Esophagus muscularis mucosa (tissue), 4 donors: ENCODE measurements at regions not wholly inside any gene's neighbourhood (a gene's known extent, or its start where the extent isn't known, plus 50 kb on each side); places are given as distances from the start of the nearest gene placed in this dataset.

ENCODE experiments used
- DNase-seq: peaks from one replicate; pipeline ENCODE4 v3.0.0-alpha.2; 2017; ENCODE audit errors: extremely low spot score
- H3K27ac ChIP-seq, 4 donors: fragments of 200-600 bp; sonication (generic); replicated peaks in 1 of 4; 1 replicate in 3 of 4; 2 replicates in 1 of 4; pipeline ENCODE4 v1.5.1; 2016 to 2019; ENCODE audit warnings: mild to moderate bottlenecking in 1 of 4
- H3K27me3 ChIP-seq, 4 donors: fragments of 200-600 bp; sonication (generic); one replicate each; pipeline versions ENCODE4 v1.5.1 to v1.6.0; 2016 to 2019
- H3K36me3 ChIP-seq, 4 donors: fragments of 200-600 bp; sonication (generic); one replicate each; pipeline ENCODE4 v1.5.1; 2016 to 2019
- H3K4me1 ChIP-seq, 4 donors: fragments of 200-600 bp; sonication (generic); one replicate each; pipeline ENCODE4 v1.5.1; 2016 to 2019
- H3K4me3 ChIP-seq, 4 donors: fragments of 200-600 bp; sonication (generic); 1 replicate in 2 of 4; 2 replicates in 2 of 4; pipeline ENCODE4 v1.5.1; 2016 to 2019; ENCODE audit warnings: mild to moderate bottlenecking in 4 of 4, moderate library complexity in 1 of 4
- H3K9me3 ChIP-seq, 4 donors: fragments of 200-600 bp; sonication (generic); 1 replicate in 3 of 4; 2 replicates in 1 of 4; pipeline ENCODE4 v1.5.1; 2016 to 2019
- CTCF ChIP-seq, 3 experiments: fragments of 200-600 bp in 2 of 3; fragments of 450-650 bp in 1 of 3; sonication (generic) in 2 of 3; IDR thresholded peaks; one replicate each; pipeline ENCODE4 v1.5.1; 2017 to 2019; ENCODE audit warnings: antibody characterized with exemption in 3 of 3, mild to moderate bottlenecking in 2 of 3, moderate library complexity in 1 of 3
- EP300 ChIP-seq: sonication (generic); formaldehyde crosslinking; IDR thresholded peaks from one replicate; pipeline ENCODE4 v1.6.1; 2017; ENCODE audit warnings: antibody characterized with exemption
- POLR2A ChIP-seq: fragments of 450-650 bp; IDR thresholded peaks from one replicate; pipeline ENCODE4 v1.6.1; 2017; ENCODE audit warnings: antibody characterized with exemption, moderate library complexity, mild to moderate bottlenecking, low read depth
- POLR2AphosphoS5 ChIP-seq, 2 donors: sonication (generic); formaldehyde crosslinking; IDR thresholded peaks; one replicate each; pipeline ENCODE4 v1.6.1; 2017; ENCODE audit warnings: antibody characterized with exemption in 2 of 2
- WGBS: methylation state at CpG from one replicate; pipeline ENCODE4 v1.1.5; 2018; 5-methylcytosine and 5-hydroxymethylcytosine counted together
- intact Hi-C: fragments of 100-400 bp; cut with DNase I; formaldehyde crosslinking; loops from one replicate; pipeline ENCODE4 v1.15.1; 2023

GRCh38 chr3:144341471-144341870, 369.8 kb downstream of the DIPK2A start:
- intact Hi-C loops, result no loop called here
- Histone ChIP-seq H3K27me3 (no peaks in the 10 kb centered on the region), H3K4me3 (no peak overlapping the region), H3K36me3 (no peaks in the 10 kb centered on the region), H3K4me1 (no peaks in the 10 kb centered on the region), H3K27ac (no peak overlapping the region), H3K9me3 (no peaks in the 10 kb centered on the region)
- TF ChIP-seq POLR2A (no peak), EP300 (no peak), POLR2AphosphoS5 (IDR thresholded peaks at IDR 0.05) (no peak)
- 86% methylated on average over 4 of the region's 4 CpGs for WGBS
- DNase-seq, result no peak

GRCh38 chr3:144343343-144343742, 371.7 kb downstream of the DIPK2A start:
- Histone ChIP-seq H3K27ac (no peak overlapping the region), H3K9me3 (no peaks in the 10 kb centered on the region), H3K4me3 (no peak overlapping the region), H3K27me3 (no peaks in the 10 kb centered on the region), H3K4me1 (no peaks in the 10 kb centered on the region), H3K36me3 (no peaks in the 10 kb centered on the region)
- WGBS, result 94% methylated on average over 9 of the region's 9 CpGs
- intact Hi-C loops, result no loop called here
- TF ChIP-seq CTCF (IDR thresholded peaks at IDR 0.05), result no peak
- DNase-seq, result no peak

GRCh38 chr3:144343777-144344176, 372.2 kb downstream of the DIPK2A start:
- Histone ChIP-seq H3K36me3 (no peaks in the 10 kb centered on the region), H3K9me3 (no peaks in the 10 kb centered on the region), H3K4me3 (no peak overlapping the region), H3K27me3 (no peaks in the 10 kb centered on the region), H3K4me1 (no peaks in the 10 kb centered on the region), H3K27ac (no peak overlapping the region)
- no peak for DNase-seq
- WGBS, result 85% methylated on average over 7 of the region's 7 CpGs
- intact Hi-C loops, result no loop called here
- TF ChIP-seq POLR2AphosphoS5 (IDR thresholded peaks at IDR 0.05), result no peak
- no peak for TF ChIP-seq EP300
- no peak for TF ChIP-seq POLR2A
- no peak for TF ChIP-seq CTCF (IDR thresholded peaks at IDR 0.05)

GRCh38 chr3:144344925-144345548, 373.4 kb downstream of the DIPK2A start:
- intact Hi-C loops, result no loop called here
- Histone ChIP-seq H3K36me3 (no peaks in the 10 kb centered on the region), H3K27ac (no peak overlapping the region), H3K4me3 (no peak overlapping the region), H3K4me1 (no peaks in the 10 kb centered on the region), H3K9me3 (no peaks in the 10 kb centered on the region), H3K27me3 (no peaks in the 10 kb centered on the region)
- no peak for TF ChIP-seq EP300
- no peak for TF ChIP-seq CTCF (IDR thresholded peaks at IDR 0.05)
- TF ChIP-seq POLR2A, result no peak
- no peak for TF ChIP-seq POLR2AphosphoS5 (IDR thresholded peaks at IDR 0.05)
- DNase-seq, result no peak
- whole genome bisulfite sequencing, result 76% methylated on average over 2 of the region's 2 CpGs

GRCh38 chr3:144350125-144350524, 378.5 kb downstream of the DIPK2A start:
- H3K9me3 ChIP-seq, result no peaks in the 10 kb centered on the region
- H3K27ac ChIP-seq, result no peak overlapping the region
- DNase-seq, result no peak
- H3K27me3 ChIP-seq, result no peaks in the 10 kb centered on the region
- no peak overlapping the region for H3K4me3 ChIP-seq
- H3K4me1 ChIP-seq, result no peaks in the 10 kb centered on the region
- WGBS, result 86% methylated on average over 3 of the region's 3 CpGs
- TF ChIP-seq EP300 (no peak), POLR2AphosphoS5 (IDR thresholded peaks at IDR 0.05) (no peak), CTCF (IDR thresholded peaks at IDR 0.05) (no peak), POLR2A (no peak)
- no peaks in the 10 kb centered on the region for H3K36me3 ChIP-seq
- intact Hi-C loops, result no loop called here
